GM12878 (cell line): ENCODE measurements at regions not wholly inside any gene's neighbourhood (a gene's known extent, or its start where the extent isn't known, plus 50 kb on each side); places are given as distances from the start of the nearest gene placed in this dataset.

Experiments
- FOXM1 ChIP-seq: IDR thresholded peaks from 2 replicates; pipeline ENCODE4 v1.6.1; 2012; ENCODE audit warnings: low read depth, mild to moderate bottlenecking, inconsistent platforms, low read length, moderate library complexity
- KLF5 ChIP-seq: fragments of 450-650 bp; IDR thresholded peaks from 2 replicates; pipeline ENCODE4 v1.6.1; 2014; ENCODE audit warnings: mild to moderate bottlenecking; ENCODE audit not compliant: partially characterized antibody
- SRF ChIP-seq, 2 experiments: IDR thresholded peaks; 2 replicates each; pipeline ENCODE4 v1.6.1; 2011; ENCODE audit warnings: low read depth in 2 of 2, low read length in 2 of 2, mild to moderate bottlenecking in 1 of 2, moderate library complexity in 1 of 2
- TCF12 ChIP-seq: IDR thresholded peaks from 2 replicates; pipeline ENCODE4 v1.6.1; 2011; ENCODE audit warnings: low read depth, mild to moderate bottlenecking, low read length
- TF ChIP-seq, protein P1 (sequence below), 3 experiments: IDR thresholded peaks in 2 of 3; conservative IDR thresholded peaks in 1 of 3; 2 replicates each; pipeline ENCODE4 v1.5.1; 2011; ENCODE audit warnings: low read depth in 3 of 3, low read length in 3 of 3, mild to moderate bottlenecking in 3 of 3, control low read depth in 2 of 3, moderate library complexity in 2 of 3, inconsistent platforms in 1 of 3, mixed read lengths in 1 of 3; ENCODE audit not compliant: control insufficient read depth in 2 of 3, insufficient read depth in 1 of 3; ENCODE audit errors: extremely low read depth in 1 of 3

DNA sequence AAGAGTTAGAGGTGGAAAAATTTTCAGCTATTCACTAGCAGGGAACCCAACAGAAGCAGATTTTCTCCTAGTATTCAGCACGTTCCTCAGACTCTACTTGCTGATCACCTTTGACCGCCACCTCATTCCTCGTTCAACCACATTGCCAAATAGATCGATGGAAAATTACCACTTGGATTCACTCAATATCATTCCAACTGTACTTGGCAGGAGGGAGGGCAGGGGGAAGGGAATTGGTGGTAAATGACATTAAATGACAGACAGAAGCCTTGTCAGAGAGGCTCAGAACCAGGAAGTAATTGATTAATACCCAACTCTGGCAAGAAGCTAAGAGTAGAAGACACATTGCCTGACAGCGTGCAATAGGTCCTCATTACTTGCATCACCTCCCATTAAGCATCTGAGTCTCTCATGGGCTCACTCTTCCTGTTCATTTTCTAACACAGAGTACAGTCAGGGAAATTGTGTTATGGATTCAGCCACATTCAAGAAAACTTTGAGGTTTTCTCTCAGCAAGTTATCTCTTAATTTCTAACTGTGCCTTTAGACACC is 240.5 kb upstream of the FAT3 start:
- TF ChIP-seq FOXM1 (no peak), TCF12 (no peak), KLF5 (no peak), SRF (IDR thresholded peaks at IDR 0.05; ENCODE audit: low read depth in 2 of 2, low read length in 2 of 2) (no peak)
- TF ChIP-seq, protein P1, sequence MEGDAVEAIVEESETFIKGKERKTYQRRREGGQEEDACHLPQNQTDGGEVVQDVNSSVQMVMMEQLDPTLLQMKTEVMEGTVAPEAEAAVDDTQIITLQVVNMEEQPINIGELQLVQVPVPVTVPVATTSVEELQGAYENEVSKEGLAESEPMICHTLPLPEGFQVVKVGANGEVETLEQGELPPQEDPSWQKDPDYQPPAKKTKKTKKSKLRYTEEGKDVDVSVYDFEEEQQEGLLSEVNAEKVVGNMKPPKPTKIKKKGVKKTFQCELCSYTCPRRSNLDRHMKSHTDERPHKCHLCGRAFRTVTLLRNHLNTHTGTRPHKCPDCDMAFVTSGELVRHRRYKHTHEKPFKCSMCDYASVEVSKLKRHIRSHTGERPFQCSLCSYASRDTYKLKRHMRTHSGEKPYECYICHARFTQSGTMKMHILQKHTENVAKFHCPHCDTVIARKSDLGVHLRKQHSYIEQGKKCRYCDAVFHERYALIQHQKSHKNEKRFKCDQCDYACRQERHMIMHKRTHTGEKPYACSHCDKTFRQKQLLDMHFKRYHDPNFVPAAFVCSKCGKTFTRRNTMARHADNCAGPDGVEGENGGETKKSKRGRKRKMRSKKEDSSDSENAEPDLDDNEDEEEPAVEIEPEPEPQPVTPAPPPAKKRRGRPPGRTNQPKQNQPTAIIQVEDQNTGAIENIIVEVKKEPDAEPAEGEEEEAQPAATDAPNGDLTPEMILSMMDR (IDR thresholded peaks at IDR 0.05 in 2 of 3, conservative IDR thresholded peaks at IDR 0.05 in 1 of 3; ENCODE audit: control insufficient read depth in 2 of 3, extremely low read depth in 1 of 3, insufficient read depth in 1 of 3, low read depth in 3 of 3, low read length in 3 of 3): no peak
